Testis (tissue), 2 donors: ENCODE measurements at regions not wholly inside any gene's neighbourhood (a gene's known extent, or its start where the extent isn't known, plus 50 kb on each side); places are given as distances from the start of the nearest gene placed in this dataset.

Source experiments
- DNase-seq: peaks from one replicate; pipeline ENCODE4 v3.0.0-alpha.2; 2019
- H3K27ac ChIP-seq, 2 donors: fragments of 200-600 bp; sonication (generic); one replicate each; pipeline ENCODE4 v1.5.1; 2019
- H3K27me3 ChIP-seq: fragments of 200-600 bp; sonication (generic); one replicate; pipeline ENCODE4 v1.5.1; 2019
- H3K36me3 ChIP-seq: fragments of 200-600 bp; sonication (generic); one replicate; pipeline ENCODE4 v1.5.1; 2017; ENCODE audit warnings: low read depth; ENCODE audit errors: missing control alignments
- H3K4me1 ChIP-seq: fragments of 200-600 bp; sonication (generic); one replicate; pipeline ENCODE4 v1.5.1; 2019
- H3K4me3 ChIP-seq, 2 donors: fragments of 200-600 bp; sonication (generic); one replicate each; pipeline ENCODE4 v1.5.1; 2017 to 2019
- H3K9me3 ChIP-seq: fragments of 200-600 bp; sonication (generic); one replicate; pipeline ENCODE4 v1.5.1; 2017
- POLR2A ChIP-seq: fragments of 450-650 bp; IDR thresholded peaks from one replicate; pipeline ENCODE4 v1.6.1; 2017; ENCODE audit warnings: antibody characterized with exemption, mild to moderate bottlenecking, moderate library complexity
- WGBS, 2 donors: methylation state at CpG; one replicate each; pipeline ENCODE4 v1.1.5; 2018; 5-methylcytosine and 5-hydroxymethylcytosine counted together
- intact Hi-C: fragments of 100-400 bp; cut with DNase I; formaldehyde crosslinking; loops from one replicate; pipeline ENCODE4 v1.15.1; 2023; ENCODE audit warnings: low total_unique reads
- TF ChIP-seq, protein P1 (sequence below), 3 experiments: fragments of 450-650 bp in 2 of 3; fragments of 200-600 bp in 1 of 3; sonication (generic) in 1 of 3; IDR thresholded peaks; one replicate each; pipeline ENCODE4 v1.5.1; 2016 to 2019; ENCODE audit warnings: antibody characterized with exemption in 3 of 3, mild to moderate bottlenecking in 2 of 3, moderate library complexity in 1 of 3

DNA sequence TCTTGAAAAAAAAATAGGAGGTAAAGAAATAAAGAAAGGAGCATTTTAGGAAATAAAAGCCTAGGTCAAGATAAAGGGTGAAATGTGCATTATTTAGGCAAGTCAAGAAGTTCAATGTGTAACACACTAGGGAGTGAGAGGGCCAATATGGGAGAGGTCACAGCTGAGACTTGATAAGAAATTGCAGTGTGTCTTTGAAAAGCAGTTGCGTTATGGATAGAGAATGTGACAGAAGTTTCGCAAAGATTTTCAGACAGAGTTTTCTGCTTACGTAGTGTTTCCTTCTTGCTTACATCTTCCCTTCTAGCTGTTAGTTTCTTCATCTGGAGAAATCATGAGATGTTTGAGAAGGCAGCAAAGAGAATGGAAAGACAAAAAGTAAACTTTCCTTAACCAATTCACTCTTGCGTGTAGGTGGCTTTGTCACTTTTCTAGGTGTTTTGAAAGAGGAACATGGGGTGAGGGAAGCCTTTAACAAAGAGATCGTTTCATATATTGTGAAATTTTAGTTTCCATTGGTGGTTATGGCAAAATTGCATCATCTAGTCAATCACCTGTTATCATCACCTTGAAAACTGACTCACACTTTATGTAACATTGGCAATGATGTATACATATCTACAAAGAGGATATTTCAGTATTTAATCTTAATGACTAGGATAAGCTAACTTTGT is 975.5 kb downstream of the OLFM4 start:
- WGBS, 2 donors = 87 to 88% methylated on average over 5 of the region's 5 CpGs
- no peaks in the 10 kb centered on the region for H3K36me3 ChIP-seq
- intact Hi-C loops = no loop called here
- no peaks in the 10 kb centered on the region for H3K4me1 ChIP-seq
- DNase-seq = no peak
- no peak overlapping the region for H3K27ac ChIP-seq
- no peaks in the 10 kb centered on the region for H3K9me3 ChIP-seq
- H3K4me3 ChIP-seq = no peak overlapping the region
- TF ChIP-seq POLR2A = no peak
- TF ChIP-seq, protein P1, sequence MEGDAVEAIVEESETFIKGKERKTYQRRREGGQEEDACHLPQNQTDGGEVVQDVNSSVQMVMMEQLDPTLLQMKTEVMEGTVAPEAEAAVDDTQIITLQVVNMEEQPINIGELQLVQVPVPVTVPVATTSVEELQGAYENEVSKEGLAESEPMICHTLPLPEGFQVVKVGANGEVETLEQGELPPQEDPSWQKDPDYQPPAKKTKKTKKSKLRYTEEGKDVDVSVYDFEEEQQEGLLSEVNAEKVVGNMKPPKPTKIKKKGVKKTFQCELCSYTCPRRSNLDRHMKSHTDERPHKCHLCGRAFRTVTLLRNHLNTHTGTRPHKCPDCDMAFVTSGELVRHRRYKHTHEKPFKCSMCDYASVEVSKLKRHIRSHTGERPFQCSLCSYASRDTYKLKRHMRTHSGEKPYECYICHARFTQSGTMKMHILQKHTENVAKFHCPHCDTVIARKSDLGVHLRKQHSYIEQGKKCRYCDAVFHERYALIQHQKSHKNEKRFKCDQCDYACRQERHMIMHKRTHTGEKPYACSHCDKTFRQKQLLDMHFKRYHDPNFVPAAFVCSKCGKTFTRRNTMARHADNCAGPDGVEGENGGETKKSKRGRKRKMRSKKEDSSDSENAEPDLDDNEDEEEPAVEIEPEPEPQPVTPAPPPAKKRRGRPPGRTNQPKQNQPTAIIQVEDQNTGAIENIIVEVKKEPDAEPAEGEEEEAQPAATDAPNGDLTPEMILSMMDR (IDR thresholded peaks at IDR 0.05) = no peak
- no peaks in the 10 kb centered on the region for H3K27me3 ChIP-seq

DNA sequence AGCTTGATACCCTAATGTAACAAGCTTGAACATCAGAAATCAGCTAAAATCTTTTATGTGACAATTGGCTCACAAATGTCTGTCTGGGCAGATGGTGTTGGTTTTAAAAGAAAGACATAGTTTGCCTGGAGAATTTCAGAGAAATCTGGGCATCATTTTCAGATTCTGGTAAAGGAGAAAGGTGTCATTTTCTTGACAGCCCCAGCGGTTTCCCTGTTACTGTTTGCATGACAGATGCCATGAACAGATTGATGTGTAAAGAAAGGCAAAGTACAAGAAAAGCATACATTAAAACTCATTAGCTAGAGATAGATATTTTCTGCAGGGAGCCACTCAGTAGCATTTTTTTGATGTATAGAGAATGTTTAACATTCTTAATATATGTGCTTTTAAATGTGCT is 987.9 kb downstream of the OLFM4 start:
- H3K36me3 ChIP-seq = no peaks in the 10 kb centered on the region
- TF ChIP-seq POLR2A = no peak
- H3K27me3 ChIP-seq = no peaks in the 10 kb centered on the region
- no peak overlapping the region for H3K27ac ChIP-seq
- no peak for DNase-seq
- no peak overlapping the region for H3K4me3 ChIP-seq
- 77 to 88% methylated on average over 1 of the region's 1 CpG for WGBS, 2 donors
- H3K4me1 ChIP-seq = no peaks in the 10 kb centered on the region
- no peaks in the 10 kb centered on the region for H3K9me3 ChIP-seq
- intact Hi-C loops = no loop called here

DNA sequence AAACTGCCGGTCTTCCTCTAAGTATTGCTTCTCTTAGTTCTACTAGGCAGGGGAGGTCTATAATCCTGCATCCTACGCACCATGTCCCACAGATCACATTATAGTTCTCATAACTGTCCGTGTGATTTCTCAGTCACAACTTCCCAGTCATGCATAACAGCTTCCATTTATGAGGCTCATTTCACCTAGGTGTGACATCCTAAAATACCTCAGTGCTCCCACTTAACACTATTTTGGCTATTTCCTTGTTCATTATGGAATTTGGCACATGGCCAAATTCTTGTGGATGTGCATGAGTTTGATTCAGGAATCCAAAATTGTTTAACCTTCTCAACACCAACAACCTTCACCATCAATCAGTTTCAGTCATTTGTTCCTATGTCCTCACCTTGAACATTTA is 989.9 kb downstream of the OLFM4 start:
- H3K27me3 ChIP-seq = no peaks in the 10 kb centered on the region
- no peaks in the 10 kb centered on the region for H3K9me3 ChIP-seq
- no peak overlapping the region for H3K4me3 ChIP-seq
- no peaks in the 10 kb centered on the region for H3K4me1 ChIP-seq
- intact Hi-C loops = no loop called here
- no peak for DNase-seq
- WGBS, 2 donors = 89 to 94% methylated on average over 3 of the region's 3 CpGs
- H3K36me3 ChIP-seq = no peaks in the 10 kb centered on the region
- no peak for TF ChIP-seq POLR2A
- TF ChIP-seq, protein P1 (IDR thresholded peaks at IDR 0.05) = no peak
- no peak overlapping the region for H3K27ac ChIP-seq

DNA sequence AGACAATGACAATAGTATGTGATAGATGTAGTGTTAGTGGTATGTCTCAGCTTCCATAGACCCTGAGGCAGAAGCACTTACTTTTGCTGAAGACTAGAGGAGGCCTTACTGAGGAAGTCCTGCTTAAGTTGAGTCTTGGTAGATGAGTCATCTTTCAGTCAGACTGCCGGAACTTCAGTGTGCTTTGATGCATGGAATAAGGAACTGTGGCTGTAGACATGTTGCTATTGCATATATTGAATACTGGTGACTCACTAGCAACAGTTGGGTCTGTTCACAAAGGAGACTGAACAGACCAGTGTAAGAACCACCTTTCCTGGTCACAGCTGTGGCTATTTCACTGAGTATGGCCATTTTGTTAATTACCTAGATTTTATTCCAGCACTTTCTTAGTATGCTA is 1000.6 kb downstream of the OLFM4 start:
- Histone ChIP-seq H3K36me3 (no peaks in the 10 kb centered on the region), H3K4me3 (no peak overlapping the region), H3K27me3 (no peaks in the 10 kb centered on the region), H3K27ac (no peak overlapping the region), H3K4me1 (no peaks in the 10 kb centered on the region), H3K9me3 (no peaks in the 10 kb centered on the region)
- WGBS, 2 donors = 73 to 79% methylated on average over 1 of the region's 1 CpG
- no peak for DNase-seq
- intact Hi-C loops = no loop called here
- TF ChIP-seq, protein P1 (IDR thresholded peaks at IDR 0.05) = no peak
- no peak for TF ChIP-seq POLR2A

DNA sequence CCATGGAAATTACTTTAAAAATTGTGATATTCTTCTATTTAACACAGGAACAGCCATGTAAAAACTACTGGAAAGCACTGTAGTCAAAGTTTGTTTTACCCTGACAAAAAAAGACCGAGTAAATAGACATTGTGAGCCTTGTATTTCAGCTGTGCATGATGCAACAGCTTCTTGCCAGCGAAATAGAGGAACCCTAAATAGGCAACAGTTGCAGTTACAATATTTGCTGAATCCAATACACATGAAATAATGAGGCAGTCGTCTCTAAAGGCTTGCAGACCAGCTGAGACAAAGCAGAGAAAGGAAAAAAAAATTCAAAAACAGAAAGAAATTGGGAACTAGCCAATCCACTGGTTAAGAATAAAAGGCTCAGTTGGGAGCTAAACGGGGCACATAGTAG is 1001.1 kb downstream of the OLFM4 start:
- H3K4me3 ChIP-seq = no peak overlapping the region
- TF ChIP-seq, protein P1 (IDR thresholded peaks at IDR 0.05) = no peak
- no peak for TF ChIP-seq POLR2A
- no peaks in the 10 kb centered on the region for H3K9me3 ChIP-seq
- H3K27ac ChIP-seq = no peak overlapping the region
- 39 to 61% methylated on average over 4 of the region's 4 CpGs for WGBS, 2 donors
- intact Hi-C loops = no loop called here
- H3K36me3 ChIP-seq = no peaks in the 10 kb centered on the region
- H3K4me1 ChIP-seq = no peaks in the 10 kb centered on the region
- DNase-seq = no peak
- no peaks in the 10 kb centered on the region for H3K27me3 ChIP-seq
